A549 (cell line): ENCODE measurements at regions not wholly inside any gene's neighbourhood (a gene's known extent, or its start where the extent isn't known, plus 50 kb on each side); places are given as distances from the start of the nearest gene placed in this dataset.

Experiments
- ATAC-seq, 2 experiments: fragments of 200-7000 bp in 1 of 2; fragments of >200 bp in 1 of 2; cut with Nextera tagmentation in 1 of 2; cut with Tn5 transposase in 1 of 2; 3 replicates each; pipeline versions ENCODE4 v1.8.0 to v1.9.1; 2018 to 2020; ENCODE audit warnings: mild to moderate bottlenecking in 1 of 2, moderate library complexity in 1 of 2
- CTCF ChIA-PET: fragments of 300-600 bp; sonication (Branson Sonifier 250); formaldehyde crosslinking; extraction: SDS; loops from one replicate; lab custom pipeline; 2021; ENCODE audit warnings: antibody characterized with exemption, inconsistent platforms; lab: Yijun Ruan, JAX
- POLR2A ChIA-PET: fragments of 350-600 bp; formaldehyde crosslinking; extraction: SDS; loops from one replicate; lab custom pipeline; 2021; ENCODE audit warnings: antibody characterized with exemption, inconsistent platforms; lab: Yijun Ruan, JAX
- DNase-seq, 2 experiments: peaks; one replicate each; pipeline versions ENCODE4 v3.0.0 to v3.0.0-alpha.2; 2011 to 2016; ENCODE audit warnings: low read depth in 1 of 2, low spot score in 1 of 2
- FAIRE-seq: peaks from 2 replicates; lab custom pipeline; 2011; peaks lifted over from hg19 to GRCh38; lab: Jason Lieb, UNC
- H3K27ac ChIP-seq, 2 experiments: fragments of >200 bp; sonication (Bioruptor Twin); formaldehyde crosslinking; 3 replicates each; pipeline ENCODE4 v1.5.1; 2016 to 2017
- H3K4me1 ChIP-seq: fragments of >200 bp; sonication (Bioruptor Twin); formaldehyde crosslinking; 3 replicates; pipeline ENCODE4 v1.6.1; 2016
- H3K4me2 ChIP-seq: fragments of >200 bp; sonication (Bioruptor Twin); formaldehyde crosslinking; 3 replicates; pipeline ENCODE4 v1.6.1; 2016
- H3K4me3 ChIP-seq: fragments of >200 bp; sonication (Bioruptor Twin); formaldehyde crosslinking; 3 replicates; pipeline ENCODE4 v1.5.1; 2016
- H3K9me3 ChIP-seq: fragments of >200 bp; sonication (Bioruptor Twin); formaldehyde crosslinking; 3 replicates; pipeline ENCODE4 v1.6.1; 2016
- BCL3 ChIP-seq: fragments of >200 bp; sonication (Bioruptor Twin); formaldehyde crosslinking; IDR thresholded peaks from 3 replicates; pipeline ENCODE4 v1.6.1; 2016
- BHLHE40 ChIP-seq: IDR thresholded peaks from 2 replicates; pipeline ENCODE4 v1.6.1; 2012; ENCODE audit warnings: low read depth, low read length, inconsistent platforms
- CEBPB ChIP-seq, 2 experiments: fragments of >200 bp in 1 of 2; sonication (Bioruptor Twin) in 1 of 2; formaldehyde crosslinking in 1 of 2; IDR thresholded peaks; 2 replicates each; pipeline ENCODE4 v1.6.1; 2012 to 2016
- EHF ChIP-seq: fragments of 250-450 bp; sonication (Bioruptor Pico); IDR thresholded peaks from 2 replicates; pipeline ENCODE4 v1.5.0; 2020; ENCODE audit warnings: mild to moderate bottlenecking
- EP300 ChIP-seq, 2 experiments: fragments of >200 bp; sonication (Bioruptor Twin); formaldehyde crosslinking; IDR thresholded peaks; 2 replicates in 1 of 2; 3 replicates in 1 of 2; pipeline ENCODE4 v1.6.1; 2016 to 2017
- GATA3 ChIP-seq: IDR thresholded peaks from 2 replicates; pipeline ENCODE4 v1.6.1; 2012; ENCODE audit warnings: borderline replicate concordance
- KDM5A ChIP-seq: fragments of 200-600 bp; sonication (generic); IDR thresholded peaks from 2 replicates; pipeline ENCODE4 v1.6.1; 2016; ENCODE audit warnings: antibody characterized with exemption, mild to moderate bottlenecking
- MAX ChIP-seq: IDR thresholded peaks from 2 replicates; pipeline ENCODE4 v1.6.1; 2012
- MAZ ChIP-seq: fragments of 150-350 bp; IDR thresholded peaks from 2 replicates; pipeline ENCODE4 v1.6.1; 2014; ENCODE audit warnings: antibody characterized with exemption, low read depth, low read length, borderline replicate concordance
- NFE2L2 ChIP-seq: fragments of 150-350 bp; conservative IDR thresholded peaks from 2 replicates; pipeline ENCODE4 v1.6.1; 2014; ENCODE audit warnings: low read length
- NPAS2 ChIP-seq: fragments of 250-450 bp; sonication (Bioruptor Pico); IDR thresholded peaks from 2 replicates; pipeline ENCODE4 v1.8.0; 2022; ENCODE audit warnings: mild to moderate bottlenecking, moderate library complexity, borderline replicate concordance
- NR3C1 ChIP-seq: fragments of >200 bp; sonication (Bioruptor Twin); formaldehyde crosslinking; IDR thresholded peaks from 3 replicates; pipeline ENCODE4 v1.6.1; 2017
- RAD21 ChIP-seq, 2 experiments: fragments of >200 bp in 1 of 2; sonication (Bioruptor Twin) in 1 of 2; formaldehyde crosslinking in 1 of 2; IDR thresholded peaks in 1 of 2; conservative IDR thresholded peaks in 1 of 2; 2 replicates in 1 of 2; 3 replicates in 1 of 2; pipeline ENCODE4 v1.6.1; 2012 to 2018; ENCODE audit warnings: inconsistent platforms in 1 of 2
- RCOR1 ChIP-seq: fragments of 150-350 bp; IDR thresholded peaks from 2 replicates; pipeline ENCODE4 v1.6.1; 2014; ENCODE audit warnings: antibody characterized with exemption, low read length, low read depth
- RFX5 ChIP-seq: fragments of 450-650 bp; IDR thresholded peaks from 2 replicates; pipeline ENCODE4 v1.7.1; 2014; ENCODE audit warnings: antibody characterized with exemption, mild to moderate bottlenecking, moderate library complexity
- RNF2 ChIP-seq: fragments of 200-600 bp; sonication (generic); IDR thresholded peaks from 2 replicates; pipeline ENCODE4 v1.6.1; 2016; ENCODE audit warnings: low read depth, mild to moderate bottlenecking, antibody characterized with exemption, moderate library complexity, borderline replicate concordance
- SMC3 ChIP-seq: fragments of >200 bp; sonication (Bioruptor Twin); formaldehyde crosslinking; IDR thresholded peaks from 3 replicates; pipeline ENCODE4 v1.6.1; 2018; ENCODE audit warnings: inconsistent platforms
- SREBF2 ChIP-seq: fragments of 450-650 bp; IDR thresholded peaks from 2 replicates; pipeline ENCODE4 v1.6.1; 2014; ENCODE audit warnings: mild to moderate bottlenecking, moderate library complexity
- USF2 ChIP-seq: fragments of 450-650 bp; IDR thresholded peaks from 2 replicates; pipeline ENCODE4 v1.6.1; 2014; ENCODE audit warnings: antibody characterized with exemption
- ZC3H11A ChIP-seq: fragments of 450-650 bp; IDR thresholded peaks from 2 replicates; pipeline ENCODE4 v1.6.1; 2014; ENCODE audit warnings: antibody characterized with exemption, mild to moderate bottlenecking
- ZNF302 ChIP-seq: fragments of 250-450 bp; sonication (Bioruptor Pico); IDR thresholded peaks from 2 replicates; pipeline ENCODE4 v1.9.0; 2021; ENCODE audit warnings: inconsistent platforms, mild to moderate bottlenecking, moderate library complexity
- WGBS: methylation state at CpG from one replicate; pipeline ENCODE4 v1.1.6; 2017; ENCODE audit errors: missing lambda C conversion rate; 5-methylcytosine and 5-hydroxymethylcytosine counted together
- TF ChIP-seq, protein P1 (sequence below): IDR thresholded peaks from 2 replicates; pipeline ENCODE4 v1.6.1; 2012
- TF ChIP-seq, protein P2 (sequence below): fragments of >200 bp; sonication (Bioruptor Twin); formaldehyde crosslinking; IDR thresholded peaks from 3 replicates; pipeline ENCODE4 v1.5.1; 2016
- TF ChIP-seq, protein P3 (sequence below): fragments of 250-450 bp; sonication (Bioruptor Pico); IDR thresholded peaks from 2 replicates; pipeline ENCODE4 v1.5.0; 2020; ENCODE audit warnings: low read depth, mild to moderate bottlenecking, moderate library complexity
- TF ChIP-seq, protein P4 (sequence below): fragments of 200-600 bp; sonication (generic); IDR thresholded peaks from 2 replicates; pipeline ENCODE4 v1.6.1; 2016; ENCODE audit warnings: antibody characterized with exemption, mild to moderate bottlenecking, moderate library complexity

GRCh38 chr4:3830774-3831528 lies 64.8 kb downstream of the ADRA2C start:
- POLR2A ChIA-PET: no interaction called here
- FAIRE-seq: no peak

GRCh38 chr4:3831529-3832150 lies 65.5 kb downstream of the ADRA2C start:
- 72% methylated on average over 12 of the region's 14 CpGs for WGBS
- Histone ChIP-seq H3K27ac (no peak overlapping the region), H3K4me2 (no peak overlapping the region), H3K9me3 (no peaks in the 10 kb centered on the region), H3K4me3 (no peak overlapping the region), H3K4me1 (peaks cover 13% of the 10 kb centered on the region; the same call in 2 of the 3 replicates)
- TF ChIP-seq, protein P1, sequence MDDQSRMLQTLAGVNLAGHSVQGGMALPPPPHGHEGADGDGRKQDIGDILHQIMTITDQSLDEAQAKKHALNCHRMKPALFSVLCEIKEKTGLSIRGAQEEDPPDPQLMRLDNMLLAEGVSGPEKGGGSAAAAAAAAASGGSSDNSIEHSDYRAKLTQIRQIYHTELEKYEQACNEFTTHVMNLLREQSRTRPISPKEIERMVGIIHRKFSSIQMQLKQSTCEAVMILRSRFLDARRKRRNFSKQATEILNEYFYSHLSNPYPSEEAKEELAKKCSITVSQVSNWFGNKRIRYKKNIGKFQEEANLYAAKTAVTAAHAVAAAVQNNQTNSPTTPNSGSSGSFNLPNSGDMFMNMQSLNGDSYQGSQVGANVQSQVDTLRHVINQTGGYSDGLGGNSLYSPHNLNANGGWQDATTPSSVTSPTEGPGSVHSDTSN: no peak
- TF ChIP-seq EHF (CRISPR knock-in tag) (no peak), BCL3 (no peak), NFE2L2 (no peak), MAZ (no peak), ZNF302 (CRISPR knock-in tag) (no peak), BHLHE40 (no peak), NR3C1 (no peak), MAX (no peak), USF2 (no peak), RCOR1 (no peak), ZC3H11A (no peak), RNF2 (no peak), NPAS2 (CRISPR knock-in tag) (no peak), SMC3 (no peak)
- TF ChIP-seq, protein P2, sequence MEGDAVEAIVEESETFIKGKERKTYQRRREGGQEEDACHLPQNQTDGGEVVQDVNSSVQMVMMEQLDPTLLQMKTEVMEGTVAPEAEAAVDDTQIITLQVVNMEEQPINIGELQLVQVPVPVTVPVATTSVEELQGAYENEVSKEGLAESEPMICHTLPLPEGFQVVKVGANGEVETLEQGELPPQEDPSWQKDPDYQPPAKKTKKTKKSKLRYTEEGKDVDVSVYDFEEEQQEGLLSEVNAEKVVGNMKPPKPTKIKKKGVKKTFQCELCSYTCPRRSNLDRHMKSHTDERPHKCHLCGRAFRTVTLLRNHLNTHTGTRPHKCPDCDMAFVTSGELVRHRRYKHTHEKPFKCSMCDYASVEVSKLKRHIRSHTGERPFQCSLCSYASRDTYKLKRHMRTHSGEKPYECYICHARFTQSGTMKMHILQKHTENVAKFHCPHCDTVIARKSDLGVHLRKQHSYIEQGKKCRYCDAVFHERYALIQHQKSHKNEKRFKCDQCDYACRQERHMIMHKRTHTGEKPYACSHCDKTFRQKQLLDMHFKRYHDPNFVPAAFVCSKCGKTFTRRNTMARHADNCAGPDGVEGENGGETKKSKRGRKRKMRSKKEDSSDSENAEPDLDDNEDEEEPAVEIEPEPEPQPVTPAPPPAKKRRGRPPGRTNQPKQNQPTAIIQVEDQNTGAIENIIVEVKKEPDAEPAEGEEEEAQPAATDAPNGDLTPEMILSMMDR: no peak
- TF ChIP-seq, protein P3, sequence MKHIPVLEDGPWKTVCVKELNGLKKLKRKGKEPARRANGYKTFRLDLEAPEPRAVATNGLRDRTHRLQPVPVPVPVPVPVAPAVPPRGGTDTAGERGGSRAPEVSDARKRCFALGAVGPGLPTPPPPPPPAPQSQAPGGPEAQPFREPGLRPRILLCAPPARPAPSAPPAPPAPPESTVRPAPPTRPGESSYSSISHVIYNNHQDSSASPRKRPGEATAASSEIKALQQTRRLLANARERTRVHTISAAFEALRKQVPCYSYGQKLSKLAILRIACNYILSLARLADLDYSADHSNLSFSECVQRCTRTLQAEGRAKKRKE: no peak
- TF ChIP-seq, protein P4, sequence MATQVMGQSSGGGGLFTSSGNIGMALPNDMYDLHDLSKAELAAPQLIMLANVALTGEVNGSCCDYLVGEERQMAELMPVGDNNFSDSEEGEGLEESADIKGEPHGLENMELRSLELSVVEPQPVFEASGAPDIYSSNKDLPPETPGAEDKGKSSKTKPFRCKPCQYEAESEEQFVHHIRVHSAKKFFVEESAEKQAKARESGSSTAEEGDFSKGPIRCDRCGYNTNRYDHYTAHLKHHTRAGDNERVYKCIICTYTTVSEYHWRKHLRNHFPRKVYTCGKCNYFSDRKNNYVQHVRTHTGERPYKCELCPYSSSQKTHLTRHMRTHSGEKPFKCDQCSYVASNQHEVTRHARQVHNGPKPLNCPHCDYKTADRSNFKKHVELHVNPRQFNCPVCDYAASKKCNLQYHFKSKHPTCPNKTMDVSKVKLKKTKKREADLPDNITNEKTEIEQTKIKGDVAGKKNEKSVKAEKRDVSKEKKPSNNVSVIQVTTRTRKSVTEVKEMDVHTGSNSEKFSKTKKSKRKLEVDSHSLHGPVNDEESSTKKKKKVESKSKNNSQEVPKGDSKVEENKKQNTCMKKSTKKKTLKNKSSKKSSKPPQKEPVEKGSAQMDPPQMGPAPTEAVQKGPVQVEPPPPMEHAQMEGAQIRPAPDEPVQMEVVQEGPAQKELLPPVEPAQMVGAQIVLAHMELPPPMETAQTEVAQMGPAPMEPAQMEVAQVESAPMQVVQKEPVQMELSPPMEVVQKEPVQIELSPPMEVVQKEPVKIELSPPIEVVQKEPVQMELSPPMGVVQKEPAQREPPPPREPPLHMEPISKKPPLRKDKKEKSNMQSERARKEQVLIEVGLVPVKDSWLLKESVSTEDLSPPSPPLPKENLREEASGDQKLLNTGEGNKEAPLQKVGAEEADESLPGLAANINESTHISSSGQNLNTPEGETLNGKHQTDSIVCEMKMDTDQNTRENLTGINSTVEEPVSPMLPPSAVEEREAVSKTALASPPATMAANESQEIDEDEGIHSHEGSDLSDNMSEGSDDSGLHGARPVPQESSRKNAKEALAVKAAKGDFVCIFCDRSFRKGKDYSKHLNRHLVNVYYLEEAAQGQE: no peak
- POLR2A ChIA-PET: no interaction called here
- CTCF ChIA-PET: no interaction called here
- FAIRE-seq: no peak
- no peak for ATAC-seq
- DNase-seq: no peak

More at GRCh38 chr4:3830774-3831528, 64.8 kb downstream of the ADRA2C start:
- TF ChIP-seq MAZ: no peak
- TF ChIP-seq GATA3: no peak
- no peak for TF ChIP-seq RNF2
- no peak for TF ChIP-seq RAD21 (conservative IDR thresholded peaks at IDR 0.05 in 1 of 2, IDR thresholded peaks at IDR 0.05 in 1 of 2)
- TF ChIP-seq EP300 (IDR thresholded peaks at IDR 0.05): no peak
- no peak for TF ChIP-seq RFX5
- TF ChIP-seq SREBF2: no peak
- TF ChIP-seq, protein P3: no peak
- TF ChIP-seq CEBPB (IDR thresholded peaks at IDR 0.05): no peak
- TF ChIP-seq ZNF302 (CRISPR knock-in tag): no peak
- TF ChIP-seq KDM5A: no peak
- Histone ChIP-seq H3K9me3 (no peaks in the 10 kb centered on the region), H3K27ac (no peak overlapping the region), H3K4me2 (no peak overlapping the region), H3K4me1 (peaks cover 13% of the 10 kb centered on the region; the same call in 2 of the 3 replicates), H3K4me3 (no peak overlapping the region)
- DNase-seq (no peak), ATAC-seq (no peak)
- CTCF ChIA-PET: no interaction called here
- 63% methylated on average over 5 of the region's 13 CpGs for WGBS
